DOHH2 (cell line): ENCODE measurements at regions not wholly inside any gene's neighbourhood (a gene's known extent, or its start where the extent isn't known, plus 50 kb on each side); places are given as distances from the start of the nearest gene placed in this dataset.

ENCODE experiments used
- H3F3A ChIP-seq: fragments of 200-600 bp; sonication (generic), shearing (Covaris generic); 2 replicates; pipeline ENCODE4 v1.6.0; 2016; ENCODE audit warnings: antibody characterized with exemption, mild to moderate bottlenecking; ENCODE audit not compliant: control insufficient read depth, insufficient read depth
- H3K27ac ChIP-seq: fragments of 200-600 bp; sonication (generic); 2 replicates; pipeline ENCODE4 v1.5.1; 2014; ENCODE audit warnings: low read depth, mild to moderate bottlenecking, low read length, moderate library complexity
- H3K27me3 ChIP-seq: fragments of 200-600 bp; sonication (generic); 2 replicates; pipeline ENCODE4 v1.6.1; 2014; ENCODE audit warnings: mild to moderate bottlenecking, low read length, mixed read lengths; ENCODE audit not compliant: control insufficient read depth
- H3K36me3 ChIP-seq: fragments of 200-600 bp; sonication (generic); 2 replicates; pipeline ENCODE4 v1.6.1; 2014; ENCODE audit warnings: mild to moderate bottlenecking, low read length, moderate library complexity, mixed read lengths; ENCODE audit not compliant: control insufficient read depth
- H3K4me1 ChIP-seq: fragments of 200-600 bp; sonication (generic); 2 replicates; pipeline ENCODE4 v1.6.1; 2014; ENCODE audit warnings: mild to moderate bottlenecking, low read length, mixed read lengths; ENCODE audit not compliant: control insufficient read depth
- H3K4me2 ChIP-seq: fragments of 200-600 bp; sonication (generic); 2 replicates; pipeline ENCODE4 v1.6.0; 2014; ENCODE audit warnings: mild to moderate bottlenecking, low read length, moderate library complexity
- H3K4me3 ChIP-seq: fragments of 200-600 bp; sonication (generic); 2 replicates; pipeline ENCODE4 v1.5.1; 2014; ENCODE audit warnings: mild to moderate bottlenecking, low read length, mixed read lengths
- H3K79me2 ChIP-seq: fragments of 200-600 bp; sonication (generic); 2 replicates; pipeline ENCODE4 v1.6.1; 2014; ENCODE audit warnings: mild to moderate bottlenecking, low read length, mixed read lengths; ENCODE audit not compliant: control insufficient read depth
- H3K9me2 ChIP-seq: fragments of 200-600 bp; sonication (generic); replicated peaks from 2 replicates; pipeline ENCODE4 v1.6.1; 2014; ENCODE audit warnings: mild to moderate bottlenecking, low read length, mixed read lengths; ENCODE audit not compliant: control insufficient read depth
- H3K9me3 ChIP-seq: fragments of 200-600 bp; sonication (generic); 2 replicates; pipeline ENCODE4 v1.6.1; 2014; ENCODE audit warnings: antibody characterized with exemption, low read length, mixed read lengths; ENCODE audit not compliant: control insufficient read depth, insufficient read depth
- H4K20me1 ChIP-seq: fragments of 200-600 bp; sonication (generic); 2 replicates; pipeline ENCODE4 v1.6.0; 2014; ENCODE audit warnings: low read depth, mild to moderate bottlenecking, antibody characterized with exemption, low read length, moderate library complexity; ENCODE audit not compliant: control insufficient read depth, insufficient read depth
- CTCF ChIP-seq: fragments of 200-600 bp; sonication (generic); IDR thresholded peaks from one replicate; pipeline ENCODE4 v1.5.1; 2014; ENCODE audit warnings: antibody characterized with exemption, mild to moderate bottlenecking, low read depth, low read length; ENCODE audit not compliant: poor library complexity, severe bottlenecking
- EZH2phosphoT487 ChIP-seq: fragments of 200-600 bp; sonication (generic); IDR thresholded peaks from 2 replicates; pipeline ENCODE4 v1.6.1; 2017; ENCODE audit warnings: borderline replicate concordance, mild to moderate bottlenecking, antibody characterized with exemption, low read length, moderate library complexity, mixed read lengths

DNA sequence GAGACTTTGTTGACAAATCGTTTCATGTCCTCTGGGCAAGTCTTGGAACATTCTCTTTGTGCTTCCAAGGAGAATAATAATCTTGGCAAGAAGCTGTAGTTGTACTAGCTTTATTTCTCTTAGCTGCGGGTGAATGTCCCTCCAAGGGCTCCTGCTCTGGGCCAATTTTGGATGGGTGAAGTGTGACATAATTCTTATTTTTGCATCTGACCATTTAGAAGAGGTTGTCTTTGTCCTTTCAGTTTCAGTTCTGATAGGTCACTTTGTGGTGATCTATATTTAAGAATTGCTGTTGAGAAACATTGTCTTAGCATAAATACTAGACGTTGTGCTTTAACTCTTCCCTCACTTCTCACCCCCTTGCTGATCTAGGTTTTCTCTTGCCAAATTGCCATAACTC is 164.8 kb upstream of the RORA start:
- H3K36me3 ChIP-seq: no peaks in the 10 kb centered on the region
- peaks cover 13% of the 10 kb centered on the region for H3K9me3 ChIP-seq
- no peaks in the 10 kb centered on the region for H3K27me3 ChIP-seq
- H3F3A ChIP-seq: no peaks in the 10 kb centered on the region
- no peaks in the 10 kb centered on the region for H3K9me2 ChIP-seq
- peaks cover 9% of the 10 kb centered on the region for H3K4me1 ChIP-seq
- no peaks in the 10 kb centered on the region for H3K79me2 ChIP-seq
- H4K20me1 ChIP-seq: no peaks in the 10 kb centered on the region
- H3K4me3 ChIP-seq: no peak overlapping the region
- TF ChIP-seq EZH2phosphoT487: no peak
- TF ChIP-seq CTCF: no peak
- H3K27ac ChIP-seq: no peak overlapping the region
- no peak overlapping the region for H3K4me2 ChIP-seq

GRCh38 chr15:61393524-61393923 is 164.4 kb upstream of the RORA start:
- TF ChIP-seq CTCF (no peak), EZH2phosphoT487 (no peak)
- Histone ChIP-seq H3K9me2 (no peaks in the 10 kb centered on the region), H3K9me3 (peaks cover 9% of the 10 kb centered on the region), H4K20me1 (no peaks in the 10 kb centered on the region), H3K27me3 (no peaks in the 10 kb centered on the region), H3K4me2 (no peak overlapping the region), H3F3A (no peaks in the 10 kb centered on the region), H3K36me3 (no peaks in the 10 kb centered on the region), H3K4me3 (no peak overlapping the region), H3K79me2 (no peaks in the 10 kb centered on the region), H3K4me1 (peaks cover 7% of the 10 kb centered on the region), H3K27ac (no peak overlapping the region)

DNA sequence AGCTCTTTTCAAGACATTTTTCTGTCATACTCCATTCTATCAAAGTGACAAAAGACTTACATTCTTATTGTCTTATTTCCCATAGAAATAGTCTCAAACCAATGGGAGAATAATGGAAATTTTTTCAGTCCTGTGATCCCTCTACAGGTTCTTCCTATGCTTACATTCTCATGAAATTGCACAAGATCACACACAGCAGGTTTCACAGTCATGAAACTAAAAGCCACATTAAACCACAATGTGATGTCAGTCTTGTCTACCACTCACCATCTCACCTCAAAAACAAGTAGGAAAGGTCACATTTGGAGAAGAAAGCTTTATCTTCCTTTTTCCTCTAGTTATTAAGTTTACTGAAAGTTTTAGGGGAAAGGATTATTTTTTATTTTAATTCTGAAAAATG is 161.0 kb upstream of the RORA start:
- Histone ChIP-seq H3K9me2 (no peaks in the 10 kb centered on the region), H3K79me2 (no peaks in the 10 kb centered on the region)

More for the DNA sequence above, 161.0 kb upstream of the RORA start:
- H3K9me3 ChIP-seq: peaks cover 10% of the 10 kb centered on the region
- no peak for TF ChIP-seq CTCF
- H3K4me2 ChIP-seq: no peak overlapping the region
- no peak overlapping the region for H3K4me3 ChIP-seq
- no peaks in the 10 kb centered on the region for H3F3A ChIP-seq
- H3K36me3 ChIP-seq: no peaks in the 10 kb centered on the region
- no peaks in the 10 kb centered on the region for H3K4me1 ChIP-seq
- H3K27ac ChIP-seq: no peak overlapping the region
- H4K20me1 ChIP-seq: no peaks in the 10 kb centered on the region
- no peaks in the 10 kb centered on the region for H3K27me3 ChIP-seq
